HEK293 (cell line): ENCODE measurements at regions not wholly inside any gene's neighbourhood (a gene's known extent, or its start where the extent isn't known, plus 50 kb on each side); places are given as distances from the start of the nearest gene placed in this dataset.

Source experiments
- GLI4 ChIP-seq: fragments of 450-650 bp; formaldehyde crosslinking; IDR thresholded peaks from 2 replicates; pipeline ENCODE4 v1.5.1; 2016; ENCODE audit warnings: missing biosample characterization, missing genetic modification characterization
- GLIS1 ChIP-seq: fragments of 450-650 bp; formaldehyde crosslinking; IDR thresholded peaks from 2 replicates; pipeline ENCODE4 v1.5.1; 2016; ENCODE audit warnings: missing biosample characterization, missing genetic modification characterization
- KLF7 ChIP-seq: fragments of 450-650 bp; formaldehyde crosslinking; IDR thresholded peaks from 2 replicates; pipeline ENCODE4 v1.5.1; 2016; ENCODE audit warnings: missing biosample characterization, missing genetic modification characterization, borderline replicate concordance
- MZF1 ChIP-seq: fragments of 450-650 bp; formaldehyde crosslinking; IDR thresholded peaks from 2 replicates; pipeline ENCODE4 v1.5.1; 2017; ENCODE audit warnings: missing biosample characterization, missing genetic modification characterization, borderline replicate concordance
- PATZ1 ChIP-seq: fragments of 450-650 bp; formaldehyde crosslinking; IDR thresholded peaks from 2 replicates; pipeline ENCODE4 v1.5.1; 2016; ENCODE audit warnings: missing biosample characterization, missing genetic modification characterization
- PRDM1 ChIP-seq: fragments of 450-650 bp; formaldehyde crosslinking; IDR thresholded peaks from 2 replicates; pipeline ENCODE4; 2016; ENCODE audit warnings: missing biosample characterization, missing genetic modification characterization
- SP2 ChIP-seq: fragments of 450-650 bp; formaldehyde crosslinking; IDR thresholded peaks from 2 replicates; pipeline ENCODE4 v1.5.1; 2016; ENCODE audit warnings: missing biosample characterization, missing genetic modification characterization
- TRIM28 ChIP-seq: IDR thresholded peaks from 2 replicates; pipeline ENCODE4 v1.6.1; 2011; ENCODE audit warnings: low read length, control low read depth, borderline replicate concordance
- ZBTB1 ChIP-seq: fragments of 450-650 bp; formaldehyde crosslinking; IDR thresholded peaks from 2 replicates; pipeline ENCODE4 v1.5.1; 2016; ENCODE audit warnings: missing biosample characterization, missing genetic modification characterization
- ZBTB20 ChIP-seq: fragments of 450-650 bp; formaldehyde crosslinking; IDR thresholded peaks from 2 replicates; pipeline ENCODE4 v1.5.1; 2016; ENCODE audit warnings: missing biosample characterization, missing genetic modification characterization
- ZBTB48 ChIP-seq: fragments of 450-650 bp; formaldehyde crosslinking; IDR thresholded peaks from 2 replicates; pipeline ENCODE4 v1.5.1; 2016; ENCODE audit warnings: missing biosample characterization, missing genetic modification characterization
- ZFHX2 ChIP-seq: fragments of 450-650 bp; formaldehyde crosslinking; conservative IDR thresholded peaks from 2 replicates; pipeline ENCODE4 v1.5.1; 2016; ENCODE audit warnings: missing biosample characterization, missing genetic modification characterization
- ZFP3 ChIP-seq: fragments of 450-650 bp; formaldehyde crosslinking; IDR thresholded peaks from 2 replicates; pipeline ENCODE4 v1.5.1; 2016; ENCODE audit warnings: low read depth, missing biosample characterization, missing genetic modification characterization
- ZNF2 ChIP-seq: fragments of 450-650 bp; formaldehyde crosslinking; IDR thresholded peaks from 2 replicates; pipeline ENCODE4 v1.5.1; 2016; ENCODE audit warnings: missing biosample characterization, missing genetic modification characterization
- ZNF239 ChIP-seq: fragments of 450-650 bp; formaldehyde crosslinking; IDR thresholded peaks from 2 replicates; pipeline ENCODE4 v1.5.1; 2016; ENCODE audit warnings: missing biosample characterization, missing genetic modification characterization
- ZNF24 ChIP-seq: fragments of 450-650 bp; formaldehyde crosslinking; IDR thresholded peaks from 2 replicates; pipeline ENCODE4 v1.5.1; 2016; ENCODE audit warnings: missing biosample characterization, missing genetic modification characterization
- ZNF274 ChIP-seq, 2 experiments: fragments of 200-500 bp in 1 of 2; fragments of 450-650 bp in 1 of 2; sonication (Bioruptor generic) in 1 of 2; formaldehyde crosslinking in 1 of 2; IDR thresholded peaks; 2 replicates each; pipeline versions ENCODE4 v1.5.1 to v1.6.1; 2014 to 2016; ENCODE audit warnings: borderline replicate concordance in 1 of 2, inconsistent platforms in 1 of 2, low read length in 1 of 2, missing biosample characterization in 1 of 2, missing genetic modification characterization in 1 of 2
- ZNF292 ChIP-seq: fragments of 450-650 bp; formaldehyde crosslinking; IDR thresholded peaks from 2 replicates; pipeline ENCODE4 v1.5.1; 2016; ENCODE audit warnings: low read depth, missing biosample characterization, missing genetic modification characterization, borderline replicate concordance
- ZNF324 ChIP-seq: fragments of 450-650 bp; formaldehyde crosslinking; IDR thresholded peaks from 2 replicates; pipeline ENCODE4 v1.5.1; 2016; ENCODE audit warnings: missing biosample characterization, missing genetic modification characterization
- ZNF350 ChIP-seq: fragments of 450-650 bp; formaldehyde crosslinking; IDR thresholded peaks from 2 replicates; pipeline ENCODE4 v1.5.0; 2017; ENCODE audit warnings: missing biosample characterization, mild to moderate bottlenecking, missing genetic modification characterization
- ZNF433 ChIP-seq: fragments of 450-650 bp; formaldehyde crosslinking; IDR thresholded peaks from 2 replicates; pipeline ENCODE4 v1.5.1; 2016; ENCODE audit warnings: missing biosample characterization, missing genetic modification characterization, low read depth
- ZNF561 ChIP-seq: fragments of 450-650 bp; IDR thresholded peaks from 2 replicates; pipeline ENCODE4 v1.5.1; 2018; ENCODE audit warnings: missing biosample characterization, missing genetic modification characterization, borderline replicate concordance
- ZNF658 ChIP-seq: fragments of 450-650 bp; formaldehyde crosslinking; IDR thresholded peaks from 2 replicates; pipeline ENCODE4; 2016; ENCODE audit warnings: missing biosample characterization, missing genetic modification characterization
- ZNF660 ChIP-seq: fragments of 450-650 bp; IDR thresholded peaks from 2 replicates; pipeline ENCODE4 v1.5.1; 2018; ENCODE audit warnings: missing biosample characterization, mild to moderate bottlenecking, missing genetic modification characterization
- ZNF777 ChIP-seq: fragments of 450-650 bp; formaldehyde crosslinking; IDR thresholded peaks from 2 replicates; pipeline ENCODE4 v1.5.1; 2017; ENCODE audit warnings: missing biosample characterization, missing genetic modification characterization, borderline replicate concordance
- ZNF792 ChIP-seq: fragments of 450-650 bp; formaldehyde crosslinking; IDR thresholded peaks from 2 replicates; pipeline ENCODE4 v1.5.1; 2016; ENCODE audit warnings: missing biosample characterization, missing genetic modification characterization
- ZNF830 ChIP-seq: fragments of 450-650 bp; IDR thresholded peaks from 2 replicates; pipeline ENCODE4 v1.5.0; 2018; ENCODE audit warnings: missing biosample characterization, missing genetic modification characterization, low read depth, mild to moderate bottlenecking, moderate library complexity
- ZSCAN16 ChIP-seq: fragments of 450-650 bp; formaldehyde crosslinking; IDR thresholded peaks from 2 replicates; pipeline ENCODE4 v1.5.1; 2016; ENCODE audit warnings: missing biosample characterization, missing genetic modification characterization
- TF ChIP-seq, protein P1 (sequence below): fragments of 450-650 bp; IDR thresholded peaks from 2 replicates; pipeline ENCODE4 v1.5.1; 2018; ENCODE audit warnings: missing biosample characterization, mild to moderate bottlenecking, missing genetic modification characterization
- TF ChIP-seq, protein P2 (sequence below): fragments of 450-650 bp; formaldehyde crosslinking; IDR thresholded peaks from 2 replicates; pipeline ENCODE4 v1.5.1; 2017; ENCODE audit warnings: missing biosample characterization, missing genetic modification characterization
- TF ChIP-seq, protein P3 (sequence below): fragments of 450-650 bp; formaldehyde crosslinking; IDR thresholded peaks from 2 replicates; pipeline ENCODE4 v1.5.1; 2016; ENCODE audit warnings: missing biosample characterization, missing genetic modification characterization
- TF ChIP-seq, protein P4 (sequence below): fragments of 450-650 bp; formaldehyde crosslinking; IDR thresholded peaks from 2 replicates; pipeline ENCODE4; 2016; ENCODE audit warnings: missing biosample characterization, missing genetic modification characterization
- TF ChIP-seq, protein P5 (sequence below): fragments of 450-650 bp; formaldehyde crosslinking; IDR thresholded peaks from 2 replicates; pipeline ENCODE4 v1.5.1; 2016; ENCODE audit warnings: missing biosample characterization, missing genetic modification characterization

DNA sequence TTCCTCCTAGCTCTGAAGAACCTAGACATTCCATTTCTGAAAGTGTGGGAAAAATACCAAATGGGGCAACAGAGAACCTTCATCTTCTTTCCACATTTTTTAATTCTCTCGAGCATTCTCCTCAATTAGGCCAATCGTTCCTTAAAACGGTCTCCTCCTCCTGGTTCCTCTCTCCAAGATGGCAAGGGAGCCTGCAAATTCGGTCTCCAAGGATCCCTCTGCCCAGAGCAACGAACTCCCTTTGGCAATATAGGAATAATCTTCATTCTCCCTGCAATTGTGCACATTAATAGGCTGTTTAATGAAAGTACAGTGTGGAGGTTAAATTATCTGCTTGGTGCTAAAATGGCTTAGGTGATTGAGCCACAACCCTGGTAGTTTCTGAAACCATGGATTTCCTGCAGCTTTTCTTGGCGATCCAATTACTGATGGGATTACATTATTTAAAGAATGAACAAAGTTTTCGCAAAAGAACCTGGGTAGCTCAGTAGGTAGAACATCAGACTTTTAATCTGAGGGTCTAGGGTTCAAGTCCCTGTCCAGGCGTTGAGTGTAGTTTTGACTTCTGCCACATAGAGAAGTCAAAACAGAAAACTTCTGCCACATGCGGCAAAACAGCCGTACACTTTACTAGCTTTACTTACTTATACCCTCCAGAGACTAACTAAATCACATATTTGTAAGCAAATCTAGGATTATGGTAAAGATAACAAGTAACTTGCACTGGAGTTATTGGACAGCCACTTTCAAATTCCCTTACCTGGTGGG lies 102.9 kb upstream of the ZNF184 start (continued):
- TF ChIP-seq ZNF239, result no peak
- no peak for TF ChIP-seq ZNF777 (tag by site-specific recombination)
- peak; percentile 63; the same call in 1 of the 2 replicates for TF ChIP-seq PRDM1 (tag by site-specific recombination)
- TF ChIP-seq, protein P1, sequence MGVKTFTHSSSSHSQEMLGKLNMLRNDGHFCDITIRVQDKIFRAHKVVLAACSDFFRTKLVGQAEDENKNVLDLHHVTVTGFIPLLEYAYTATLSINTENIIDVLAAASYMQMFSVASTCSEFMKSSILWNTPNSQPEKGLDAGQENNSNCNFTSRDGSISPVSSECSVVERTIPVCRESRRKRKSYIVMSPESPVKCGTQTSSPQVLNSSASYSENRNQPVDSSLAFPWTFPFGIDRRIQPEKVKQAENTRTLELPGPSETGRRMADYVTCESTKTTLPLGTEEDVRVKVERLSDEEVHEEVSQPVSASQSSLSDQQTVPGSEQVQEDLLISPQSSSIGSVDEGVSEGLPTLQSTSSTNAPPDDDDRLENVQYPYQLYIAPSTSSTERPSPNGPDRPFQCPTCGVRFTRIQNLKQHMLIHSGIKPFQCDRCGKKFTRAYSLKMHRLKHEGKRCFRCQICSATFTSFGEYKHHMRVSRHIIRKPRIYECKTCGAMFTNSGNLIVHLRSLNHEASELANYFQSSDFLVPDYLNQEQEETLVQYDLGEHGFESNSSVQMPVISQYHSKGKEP, result peak; percentile 55
- no peak for TF ChIP-seq ZNF324
- TF ChIP-seq ZNF274 (IDR thresholded peaks at IDR 0.05; ENCODE audit: low read length), result no peak
- TF ChIP-seq ZNF274 (tag by site-specific recombination; IDR thresholded peaks at IDR 0.05; ENCODE audit: borderline replicate concordance), result no peak
- TF ChIP-seq ZNF658 (tag by site-specific recombination), result no peak
- no peak for TF ChIP-seq ZNF2 (tag by site-specific recombination)
- TF ChIP-seq, protein P2, sequence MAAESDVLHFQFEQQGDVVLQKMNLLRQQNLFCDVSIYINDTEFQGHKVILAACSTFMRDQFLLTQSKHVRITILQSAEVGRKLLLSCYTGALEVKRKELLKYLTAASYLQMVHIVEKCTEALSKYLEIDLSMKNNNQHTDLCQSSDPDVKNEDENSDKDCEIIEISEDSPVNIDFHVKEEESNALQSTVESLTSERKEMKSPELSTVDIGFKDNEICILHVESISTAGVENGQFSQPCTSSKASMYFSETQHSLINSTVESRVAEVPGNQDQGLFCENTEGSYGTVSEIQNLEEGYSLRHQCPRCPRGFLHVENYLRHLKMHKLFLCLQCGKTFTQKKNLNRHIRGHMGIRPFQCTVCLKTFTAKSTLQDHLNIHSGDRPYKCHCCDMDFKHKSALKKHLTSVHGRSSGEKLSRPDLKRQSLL (tag by site-specific recombination), result no peak
- TF ChIP-seq ZFP3 (tag by site-specific recombination), result no peak
- no peak for TF ChIP-seq ZBTB20
- TF ChIP-seq PATZ1 (tag by site-specific recombination), result no peak
- no peak for TF ChIP-seq GLI4
- TF ChIP-seq MZF1 (tag by site-specific recombination), result 0 out of 2 replicates have a peak, but pooled peaks have one; percentile 16
- no peak for TF ChIP-seq ZNF350 (tag by site-specific recombination)
- TF ChIP-seq GLIS1 (tag by site-specific recombination), result no peak
- TF ChIP-seq ZFHX2 (tag by site-specific recombination), result no peak
- TF ChIP-seq, protein P3, sequence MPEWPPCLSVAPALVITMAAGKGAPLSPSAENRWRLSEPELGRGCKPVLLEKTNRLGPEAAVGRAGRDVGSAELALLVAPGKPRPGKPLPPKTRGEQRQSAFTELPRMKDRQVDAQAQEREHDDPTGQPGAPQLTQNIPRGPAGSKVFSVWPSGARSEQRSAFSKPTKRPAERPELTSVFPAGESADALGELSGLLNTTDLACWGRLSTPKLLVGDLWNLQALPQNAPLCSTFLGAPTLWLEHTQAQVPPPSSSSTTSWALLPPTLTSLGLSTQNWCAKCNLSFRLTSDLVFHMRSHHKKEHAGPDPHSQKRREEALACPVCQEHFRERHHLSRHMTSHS, result no peak
- TF ChIP-seq, protein P4, sequence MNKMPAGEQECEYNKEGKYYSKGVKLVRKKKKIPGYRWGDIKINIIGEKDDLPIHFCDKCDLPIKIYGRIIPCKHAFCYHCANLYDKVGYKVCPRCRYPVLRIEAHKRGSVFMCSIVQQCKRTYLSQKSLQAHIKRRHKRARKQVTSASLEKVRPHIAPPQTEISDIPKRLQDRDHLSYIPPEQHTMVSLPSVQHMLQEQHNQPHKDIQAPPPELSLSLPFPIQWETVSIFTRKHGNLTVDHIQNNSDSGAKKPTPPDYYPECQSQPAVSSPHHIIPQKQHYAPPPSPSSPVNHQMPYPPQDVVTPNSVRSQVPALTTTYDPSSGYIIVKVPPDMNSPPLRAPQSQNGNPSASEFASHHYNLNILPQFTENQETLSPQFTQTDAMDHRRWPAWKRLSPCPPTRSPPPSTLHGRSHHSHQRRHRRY (tag by site-specific recombination), result no peak
- TF ChIP-seq ZBTB48 (tag by site-specific recombination), result no peak
- no peak for TF ChIP-seq ZNF561 (tag by site-specific recombination)
- TF ChIP-seq ZNF433 (tag by site-specific recombination), result no peak
- no peak for TF ChIP-seq ZBTB1 (tag by site-specific recombination)
- peak; percentile 39; the same call in 1 of the 2 replicates for TF ChIP-seq ZNF660 (tag by site-specific recombination)
- no peak for TF ChIP-seq ZSCAN16 (tag by site-specific recombination)
- peak; percentile 52; the same call in 1 of the 2 replicates for TF ChIP-seq TRIM28
- TF ChIP-seq, protein P5, sequence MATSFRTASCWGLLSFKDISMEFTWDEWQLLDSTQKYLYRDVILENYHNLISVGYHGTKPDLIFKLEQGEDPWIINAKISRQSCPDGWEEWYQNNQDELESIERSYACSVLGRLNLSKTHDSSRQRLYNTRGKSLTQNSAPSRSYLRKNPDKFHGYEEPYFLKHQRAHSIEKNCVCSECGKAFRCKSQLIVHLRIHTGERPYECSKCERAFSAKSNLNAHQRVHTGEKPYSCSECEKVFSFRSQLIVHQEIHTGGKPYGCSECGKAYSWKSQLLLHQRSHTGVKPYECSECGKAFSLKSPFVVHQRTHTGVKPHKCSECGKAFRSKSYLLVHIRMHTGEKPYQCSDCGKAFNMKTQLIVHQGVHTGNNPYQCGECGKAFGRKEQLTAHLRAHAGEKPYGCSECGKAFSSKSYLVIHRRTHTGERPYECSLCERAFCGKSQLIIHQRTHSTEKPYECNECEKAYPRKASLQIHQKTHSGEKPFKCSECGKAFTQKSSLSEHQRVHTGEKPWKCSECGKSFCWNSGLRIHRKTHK (tag by site-specific recombination), result no peak
- no peak for TF ChIP-seq ZNF24
- TF ChIP-seq ZNF292, result no peak
- no peak for TF ChIP-seq KLF7
- TF ChIP-seq ZNF792, result no peak
- TF ChIP-seq ZNF830 (tag by site-specific recombination), result no peak
- TF ChIP-seq SP2 (tag by site-specific recombination), result no peak
